Mesenchymal stem cell (in vitro differentiated cells and primary cell): ENCODE measurements at regions not wholly inside any gene's neighbourhood (a gene's known extent, or its start where the extent isn't known, plus 50 kb on each side); places are given as distances from the start of the nearest gene placed in this dataset.

Experiments used
- DNase-seq: peaks from one replicate; pipeline ENCODE4 v3.0.0-alpha.2; 2013
- H2AFZ ChIP-seq: one replicate; pipeline ENCODE4 v1.6.1; 2013; ENCODE audit warnings: low read depth, mild to moderate bottlenecking, control low read depth, inconsistent platforms, low read length, moderate library complexity
- H2AK5ac ChIP-seq: 2 replicates; pipeline ENCODE4 v1.6.1; 2013; ENCODE audit warnings: low read length, moderate library complexity, mild to moderate bottlenecking, inconsistent platforms; ENCODE audit not compliant: severe bottlenecking
- H2BK120ac ChIP-seq: one replicate; pipeline ENCODE4 v1.6.1; 2013; ENCODE audit warnings: low read depth, mild to moderate bottlenecking, inconsistent platforms, low read length, moderate library complexity
- H2BK12ac ChIP-seq, 2 experiments: one replicate each; pipeline ENCODE4 v1.6.1; 2013; ENCODE audit warnings: inconsistent platforms in 2 of 2, low read length in 2 of 2, mild to moderate bottlenecking in 2 of 2, moderate library complexity in 2 of 2, control low read depth in 1 of 2
- H2BK15ac ChIP-seq: one replicate; pipeline ENCODE4 v1.6.1; 2013; ENCODE audit warnings: mild to moderate bottlenecking, low read depth, inconsistent platforms; ENCODE audit not compliant: poor library complexity, severe bottlenecking
- H2BK5ac ChIP-seq: 2 replicates; pipeline ENCODE4 v1.6.1; 2013; ENCODE audit warnings: low read depth, mild to moderate bottlenecking, low read length, control low read depth, inconsistent platforms; ENCODE audit not compliant: poor library complexity, severe bottlenecking
- H3K14ac ChIP-seq, 2 experiments: one replicate each; pipeline ENCODE4 v1.6.1; 2013; ENCODE audit warnings: inconsistent platforms in 2 of 2, low read length in 2 of 2, control low read depth in 1 of 2, mild to moderate bottlenecking in 1 of 2, moderate library complexity in 1 of 2
- H3K18ac ChIP-seq, 2 experiments: one replicate each; pipeline ENCODE4 v1.6.1; 2013; ENCODE audit warnings: inconsistent platforms in 2 of 2, low read length in 2 of 2, control low read depth in 1 of 2, low read depth in 1 of 2, mild to moderate bottlenecking in 1 of 2
- H3K23ac ChIP-seq, 2 experiments: one replicate each; pipeline ENCODE4 v1.6.1; 2013; ENCODE audit warnings: inconsistent platforms in 2 of 2, low read length in 2 of 2, mild to moderate bottlenecking in 2 of 2, moderate library complexity in 2 of 2, control low read depth in 1 of 2
- H3K27ac ChIP-seq: 2 replicates; pipeline ENCODE4 v1.5.1; 2013; ENCODE audit warnings: mild to moderate bottlenecking, moderate library complexity, low read length, control low read depth, inconsistent platforms; ENCODE audit not compliant: poor library complexity, severe bottlenecking
- H3K27me3 ChIP-seq, 2 experiments: 2 replicates each; pipeline versions ENCODE4 v1.6.1 to v1.7.0; 2013; ENCODE audit warnings: low read length in 2 of 2, mild to moderate bottlenecking in 2 of 2, moderate library complexity in 2 of 2, control low read depth in 1 of 2, inconsistent platforms in 1 of 2; ENCODE audit not compliant: control insufficient read depth in 1 of 2, insufficient read depth in 1 of 2
- H3K36me3 ChIP-seq, 2 experiments: 2 replicates each; pipeline versions ENCODE4 v1.6.1 to v1.7.0; 2013; ENCODE audit warnings: low read length in 2 of 2, control low read depth in 1 of 2, inconsistent platforms in 1 of 2, low read depth in 1 of 2, mild to moderate bottlenecking in 1 of 2; ENCODE audit not compliant: insufficient read depth in 2 of 2, control insufficient read depth in 1 of 2
- H3K4ac ChIP-seq, 2 experiments: one replicate each; pipeline ENCODE4 v1.6.1; 2013; ENCODE audit warnings: inconsistent platforms in 2 of 2, low read length in 2 of 2, mild to moderate bottlenecking in 2 of 2, moderate library complexity in 2 of 2, control low read depth in 1 of 2, low read depth in 1 of 2
- H3K4me1 ChIP-seq: 2 replicates; pipeline ENCODE4 v1.6.1; 2013; ENCODE audit warnings: low read depth, low read length, control low read depth; ENCODE audit not compliant: control insufficient read depth, insufficient read depth
- H3K4me2 ChIP-seq: 2 replicates; pipeline ENCODE4 v1.6.1; 2013; ENCODE audit warnings: low read length, mild to moderate bottlenecking, inconsistent platforms; ENCODE audit not compliant: poor library complexity, severe bottlenecking
- H3K4me3 ChIP-seq, 2 experiments: 2 replicates each; pipeline versions ENCODE4 v1.5.1 to v1.7.0; 2013; ENCODE audit warnings: low read length in 2 of 2, mild to moderate bottlenecking in 2 of 2, control low read depth in 1 of 2, low read depth in 1 of 2; ENCODE audit not compliant: insufficient read depth in 1 of 2
- H3K79me1 ChIP-seq: replicated peaks from 2 replicates; pipeline ENCODE4 v1.6.1; 2013; ENCODE audit warnings: mild to moderate bottlenecking, control low read depth, low read length, inconsistent platforms; ENCODE audit not compliant: poor library complexity, severe bottlenecking
- H3K9ac ChIP-seq: 2 replicates; pipeline ENCODE4 v1.7.0; 2013; ENCODE audit warnings: mild to moderate bottlenecking, low read length, moderate library complexity
- H3K9me3 ChIP-seq: 2 replicates; pipeline ENCODE4 v1.7.0; 2013; ENCODE audit warnings: mild to moderate bottlenecking, low read length; ENCODE audit not compliant: control insufficient read depth
- H4K8ac ChIP-seq: one replicate; pipeline ENCODE4 v1.6.1; 2013; ENCODE audit warnings: inconsistent platforms, mild to moderate bottlenecking, low read length, moderate library complexity
- H4K91ac ChIP-seq: one replicate; pipeline ENCODE4 v1.6.1; 2013; ENCODE audit warnings: mild to moderate bottlenecking, low read length, inconsistent platforms
- WGBS: methylation state at CpG from one replicate; pipeline ENCODE4 v1.1.7; 2013; ENCODE audit warnings: mixed read lengths; 5-methylcytosine and 5-hydroxymethylcytosine counted together

DNA sequence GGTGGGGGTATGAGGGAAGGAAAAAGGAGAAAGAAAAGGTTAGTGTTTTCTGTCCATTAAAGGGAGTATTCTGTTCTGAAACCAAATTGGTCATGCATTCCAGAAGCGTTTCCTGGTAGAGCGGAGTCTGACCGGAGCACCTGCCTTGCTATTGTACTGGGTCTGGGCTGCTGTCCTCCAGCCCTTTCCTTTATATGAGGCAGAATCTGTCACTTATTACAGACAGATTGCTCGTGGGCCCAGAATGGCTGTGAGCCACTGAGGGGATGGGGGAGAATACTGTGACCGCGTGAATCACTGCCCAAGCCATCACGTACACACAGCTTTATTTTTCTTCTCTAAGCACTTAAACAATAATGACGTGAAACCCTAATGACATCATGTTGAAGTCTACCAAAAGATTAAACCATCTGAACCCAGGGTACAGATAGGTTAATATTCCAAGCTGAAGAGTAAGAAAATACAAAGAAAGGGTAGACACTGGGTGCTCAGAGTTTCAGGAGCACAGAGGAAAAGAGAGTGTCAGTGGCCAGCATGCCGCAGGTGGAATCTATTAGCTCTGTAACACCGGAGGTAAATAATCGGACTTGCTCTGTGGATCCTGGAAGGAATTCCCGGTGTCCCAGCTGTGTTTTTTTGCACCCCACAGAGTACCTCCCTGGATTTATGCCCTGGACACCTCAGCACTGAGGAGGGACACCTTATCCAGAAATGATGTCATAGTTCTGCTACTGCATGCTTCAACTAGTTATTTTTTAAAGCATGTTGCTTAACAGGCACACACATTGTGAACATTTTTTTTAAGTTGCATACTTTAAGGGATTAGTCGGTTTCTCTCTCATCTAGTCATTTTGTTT lies 573.3 kb downstream of the PKHD1 start:
- WGBS: 71% methylated on average over 8 of the region's 13 CpGs
- Histone ChIP-seq H3K4me2 (peak overlapping the region; percentile 53), H3K79me1 (no peaks in the 10 kb centered on the region), H3K4me1 (peaks cover 5% of the 10 kb centered on the region), H2AFZ (no peak overlapping the region), H3K36me3 (no peaks in the 10 kb centered on the region), H3K4ac (no peak overlapping the region), H3K14ac (no peak overlapping the region), H2BK15ac (no peak overlapping the region), H2BK120ac (no peak overlapping the region), H3K9ac (no peak overlapping the region), H2AK5ac (no peak overlapping the region), H4K91ac (no peak overlapping the region), H3K23ac (no peak overlapping the region), H3K27me3 (no peaks in the 10 kb centered on the region), H3K9me3 (no peaks in the 10 kb centered on the region), H3K18ac (no peak overlapping the region), H2BK12ac (no peak overlapping the region), H4K8ac (no peak overlapping the region), H3K27ac (peak overlapping the region; percentile 61), H3K4me3 (no peak overlapping the region), H2BK5ac (peak overlapping the region; percentile 1)
- no peak for DNase-seq

DNA sequence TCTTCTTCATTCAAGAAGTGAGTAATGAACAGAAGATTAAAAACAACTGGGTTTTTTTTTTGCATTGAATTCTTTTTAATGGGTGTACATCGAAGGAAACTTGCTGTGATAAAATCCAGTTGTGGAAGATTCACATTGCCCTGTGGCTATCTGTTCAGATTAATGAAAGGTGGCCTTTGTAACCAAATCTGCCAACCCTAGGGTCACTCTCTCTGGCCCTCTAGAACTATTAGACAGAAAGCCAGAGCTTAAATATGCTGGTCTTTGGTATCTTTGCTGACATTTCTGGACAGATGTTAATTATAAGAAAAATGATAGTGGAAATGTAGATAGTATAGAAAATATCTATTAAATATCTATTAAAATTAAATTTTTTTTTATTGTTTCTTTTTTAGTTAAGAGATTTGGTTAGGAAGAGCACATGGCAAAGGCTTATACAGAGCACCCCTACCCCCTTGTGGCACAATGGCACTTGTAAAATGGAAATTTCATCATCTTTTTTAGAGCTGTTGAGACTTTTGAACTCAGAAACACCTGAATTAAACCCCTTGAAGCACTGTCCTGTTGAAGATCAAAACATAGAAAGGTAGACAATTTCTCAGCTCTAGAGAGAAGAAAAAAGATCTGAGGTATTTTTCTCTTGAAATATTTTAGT lies 572.5 kb downstream of the PKHD1 start:
- peak overlapping the region; percentile 42 for H3K4me2 ChIP-seq
- no peak overlapping the region for H2BK120ac ChIP-seq
- H3K36me3 ChIP-seq: no peaks in the 10 kb centered on the region
- no peak overlapping the region for H3K18ac ChIP-seq
- WGBS: 73% methylated on average over 1 of the region's 1 CpG
- H2AFZ ChIP-seq: no peak overlapping the region
- H3K4me1 ChIP-seq: peaks cover 5% of the 10 kb centered on the region
- no peak overlapping the region for H2BK12ac ChIP-seq
- H3K9ac ChIP-seq: no peak overlapping the region
- H3K27ac ChIP-seq: peak overlapping the region; percentile 77
- H2BK5ac ChIP-seq: peak overlapping the region; percentile 38
- no peak overlapping the region for H4K91ac ChIP-seq
- no peak overlapping the region for H2BK15ac ChIP-seq
- no peaks in the 10 kb centered on the region for H3K79me1 ChIP-seq
- H3K27me3 ChIP-seq: peaks cover 0 to 1% of the 10 kb centered on the region in 2 experiments
- H3K14ac ChIP-seq: no peak overlapping the region
- no peak overlapping the region for H3K4ac ChIP-seq
- no peak for DNase-seq
- H2AK5ac ChIP-seq: no peak overlapping the region
- no peaks in the 10 kb centered on the region for H3K9me3 ChIP-seq
- H3K4me3 ChIP-seq: no peak overlapping the region
- H3K23ac ChIP-seq: no peak overlapping the region
- no peak overlapping the region for H4K8ac ChIP-seq

DNA sequence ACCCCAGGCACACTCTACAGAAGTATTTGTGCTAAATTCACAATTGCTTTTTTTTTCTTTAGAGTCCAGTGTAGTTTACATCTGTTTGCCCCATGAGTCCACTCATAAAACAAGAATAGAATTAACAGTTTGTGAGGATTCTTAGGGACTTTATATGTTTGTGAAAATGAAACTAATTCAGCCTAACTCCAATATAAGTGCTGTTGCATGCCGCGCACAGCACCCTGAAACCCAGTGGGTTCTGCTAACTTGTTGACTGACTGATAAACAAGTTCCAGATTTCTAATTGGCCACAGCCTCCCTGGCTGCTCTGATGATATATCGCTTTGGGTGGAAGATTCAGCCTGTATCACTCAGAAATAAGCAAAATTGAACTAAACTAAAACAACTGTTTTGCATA lies 561.4 kb downstream of the PKHD1 start:
- Histone ChIP-seq H3K27me3 (no peaks in the 10 kb centered on the region), H2BK120ac (no peak overlapping the region), H4K91ac (no peak overlapping the region), H3K4me3 (no peak overlapping the region), H3K4me1 (no peaks in the 10 kb centered on the region), H2AFZ (no peak overlapping the region), H2AK5ac (no peak overlapping the region), H2BK12ac (no peak overlapping the region), H3K23ac (no peak overlapping the region), H2BK5ac (no peak overlapping the region), H2BK15ac (no peak overlapping the region), H3K27ac (no peak overlapping the region), H3K9ac (no peak overlapping the region), H3K36me3 (no peaks in the 10 kb centered on the region), H3K4ac (no peak overlapping the region), H3K18ac (no peak overlapping the region), H3K4me2 (no peak overlapping the region), H3K79me1 (no peaks in the 10 kb centered on the region), H3K9me3 (no peaks in the 10 kb centered on the region), H3K14ac (no peak overlapping the region), H4K8ac (no peak overlapping the region)
- no peak for DNase-seq
- 92% methylated on average over 3 of the region's 3 CpGs for WGBS

DNA sequence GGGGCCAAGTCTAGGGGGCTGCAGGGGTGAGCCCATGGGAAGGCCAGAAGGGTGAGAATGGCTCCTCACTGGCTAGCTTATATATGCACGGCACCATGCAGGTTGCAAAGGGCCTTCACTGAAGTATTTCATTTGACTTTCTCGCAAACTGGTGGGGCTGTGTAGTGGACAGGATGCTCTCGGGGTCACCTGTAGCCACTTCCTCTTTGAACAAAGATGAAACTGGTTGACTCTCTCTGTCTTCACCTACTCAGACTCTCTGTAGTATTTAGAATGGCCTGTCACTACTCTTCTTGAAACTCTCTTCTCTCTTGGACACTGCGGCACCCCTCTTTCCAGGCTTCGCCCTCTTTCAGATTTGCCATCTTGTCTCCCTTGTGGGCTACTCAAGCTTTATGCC lies 560.5 kb downstream of the PKHD1 start:
- Histone ChIP-seq H3K18ac (no peak overlapping the region), H2AK5ac (no peak overlapping the region), H2BK5ac (no peak overlapping the region), H2BK120ac (no peak overlapping the region), H2BK15ac (no peak overlapping the region), H4K91ac (no peak overlapping the region), H3K9me3 (no peaks in the 10 kb centered on the region), H3K9ac (no peak overlapping the region), H3K36me3 (no peaks in the 10 kb centered on the region), H3K14ac (no peak overlapping the region), H2BK12ac (no peak overlapping the region), H4K8ac (no peak overlapping the region), H3K23ac (no peak overlapping the region), H3K4me3 (no peak overlapping the region), H3K4me2 (no peak overlapping the region), H3K4me1 (no peaks in the 10 kb centered on the region), H3K4ac (no peak overlapping the region), H3K27ac (no peak overlapping the region), H3K27me3 (no peaks in the 10 kb centered on the region), H3K79me1 (no peaks in the 10 kb centered on the region), H2AFZ (no peak overlapping the region)
- WGBS: 96% methylated on average over 4 of the region's 5 CpGs
- no peak for DNase-seq
